ENCODE measurements at regions not wholly inside any gene's neighbourhood (a gene's known extent, or its start where the extent isn't known, plus 50 kb on each side); places are given as distances from the start of the nearest gene placed in this dataset.

- H3K4me3 Mint-ChIP-seq: no peak overlapping the region
- ChIA-PET POLR2A (no interaction called here), CTCF (no interaction called here)
- H3K9me3 Mint-ChIP-seq: no peaks in the 10 kb centered on the region
- DNase-seq (ENCODE audit: low spot score) (no peak), ATAC-seq (no peak)
- no peaks in the 10 kb centered on the region for H3K36me3 Mint-ChIP-seq
- H3K27me3 Mint-ChIP-seq (ENCODE audit: low read depth): no peaks in the 10 kb centered on the region; the same call in 1 of the 2 replicates
- H3K27ac Mint-ChIP-seq: no peak overlapping the region
- peaks cover 2% of the 10 kb centered on the region for H3K4me1 Mint-ChIP-seq
- TF ChIP-seq CREM (CRISPR knock-in tag; IDR thresholded peaks at IDR 0.05): no peak
- TF ChIP-seq FOXK1 (CRISPR knock-in tag; IDR thresholded peaks at IDR 0.05): no peak
- TF ChIP-seq ZNF416 (CRISPR knock-in tag; IDR thresholded peaks at IDR 0.05): no peak
- no peak for TF ChIP-seq SMAD3 (CRISPR knock-in tag; IDR thresholded peaks at IDR 0.05; ENCODE audit: borderline replicate concordance)
- no peak for TF ChIP-seq ZNF121 (CRISPR knock-in tag; IDR thresholded peaks at IDR 0.05)
- no peak for TF ChIP-seq ZMAT4 (CRISPR knock-in tag; IDR thresholded peaks at IDR 0.05)
- TF ChIP-seq NR3C1 (CRISPR knock-in tag; conservative IDR thresholded peaks at IDR 0.05; ENCODE audit: low read depth): no peak
- no peak for TF ChIP-seq ZNF219 (CRISPR knock-in tag; IDR thresholded peaks at IDR 0.05; ENCODE audit: borderline replicate concordance)
- TF ChIP-seq RELA (CRISPR knock-in tag; IDR thresholded peaks at IDR 0.05; ENCODE audit: borderline replicate concordance): no peak
Measured at GRCh38 chr4:163606896-163607691, 112.6 kb downstream of the TMA16 start.

- POLR2A ChIA-PET: no interaction called here
- H3K27me3 Mint-ChIP-seq (ENCODE audit: low read depth): no peaks in the 10 kb centered on the region; the same call in 1 of the 2 replicates
- no peaks in the 10 kb centered on the region; the same call in 1 of the 2 replicates for H3K9me3 Mint-ChIP-seq
- peaks cover 2% of the 10 kb centered on the region for H3K4me1 Mint-ChIP-seq
- ATAC-seq: no peak
- no peak overlapping the region for H3K27ac Mint-ChIP-seq
- CTCF ChIA-PET: no interaction called here
- H3K4me3 Mint-ChIP-seq: no peak overlapping the region
- TF ChIP-seq TP53 (CRISPR knock-in tag; IDR thresholded peaks at IDR 0.05): no peak
- TF ChIP-seq ELF4 (CRISPR knock-in tag; IDR thresholded peaks at IDR 0.05; ENCODE audit: low read depth): no peak
- no peak for TF ChIP-seq AFF4 (CRISPR knock-in tag; IDR thresholded peaks at IDR 0.05; ENCODE audit: borderline replicate concordance)
- no peak for TF ChIP-seq ZSCAN18 (CRISPR knock-in tag; IDR thresholded peaks at IDR 0.05)
- TF ChIP-seq E2F1 (CRISPR knock-in tag; IDR thresholded peaks at IDR 0.05): no peak
- no peak for TF ChIP-seq E2F4 (CRISPR knock-in tag; IDR thresholded peaks at IDR 0.05; ENCODE audit: borderline replicate concordance, low read depth)
- TF ChIP-seq NFYB (CRISPR knock-in tag; conservative IDR thresholded peaks at IDR 0.05; ENCODE audit: low read depth): no peak
- TF ChIP-seq MXD4 (CRISPR knock-in tag; IDR thresholded peaks at IDR 0.05; ENCODE audit: borderline replicate concordance): no peak
- no peak for TF ChIP-seq HMGXB4 (CRISPR knock-in tag; IDR thresholded peaks at IDR 0.05)
- no peak for TF ChIP-seq CBFB (CRISPR knock-in tag; IDR thresholded peaks at IDR 0.05; ENCODE audit: low read depth)
- no peak for TF ChIP-seq RORB (CRISPR knock-in tag; IDR thresholded peaks at IDR 0.05)
- TF ChIP-seq ZNF138 (CRISPR knock-in tag; conservative IDR thresholded peaks at IDR 0.05): no peak
- H3K36me3 Mint-ChIP-seq: no peaks in the 10 kb centered on the region
- DNase-seq (ENCODE audit: low spot score): no peak
Measured at GRCh38 chr4:163609019-163609418, 114.5 kb downstream of the TMA16 start.

Measured in WTC11 (cell line).